Fibroblast of lung (primary cell): ENCODE measurements at regions not wholly inside any gene's neighbourhood (a gene's known extent, or its start where the extent isn't known, plus 50 kb on each side); places are given as distances from the start of the nearest gene placed in this dataset.

Experiments used
- CTCF ChIP-seq, 2 donors: IDR thresholded peaks in 1 of 2; conservative IDR thresholded peaks in 1 of 2; 1 replicate in 1 of 2; 2 replicates in 1 of 2; pipeline ENCODE4 v1.5.1; 2011 to 2012; ENCODE audit warnings: low read length in 2 of 2, control low read depth in 1 of 2, inconsistent platforms in 1 of 2, low read depth in 1 of 2, mild to moderate bottlenecking in 1 of 2
- EZH2 ChIP-seq: IDR thresholded peaks from 2 replicates; pipeline ENCODE4 v1.5.1; 2012; ENCODE audit warnings: low read length, control low read depth, mild to moderate bottlenecking; ENCODE audit errors: missing control alignments

GRCh38 chr13:91166714-91167511 lies 180.6 kb upstream of the MIR17HG start:
- TF ChIP-seq CTCF (conservative IDR thresholded peaks at IDR 0.05 in 1 of 2, IDR thresholded peaks at IDR 0.05 in 1 of 2; ENCODE audit: low read depth in 1 of 2, low read length in 2 of 2) (no peak), EZH2 (no peak)
